Nephron (organoid): ENCODE measurements at regions not wholly inside any gene's neighbourhood (a gene's known extent, or its start where the extent isn't known, plus 50 kb on each side); places are given as distances from the start of the nearest gene placed in this dataset.

Experiments
- H3K27ac Mint-ChIP-seq, 3 experiments: 2 replicates each; pipeline ENCODE4 v1.8.0; 2020; ENCODE audit warnings: mixed read lengths in 3 of 3, mild to moderate bottlenecking in 2 of 3, moderate library complexity in 1 of 3
- H3K27me3 Mint-ChIP-seq: 2 replicates; pipeline ENCODE4 v1.8.0; 2021; ENCODE audit warnings: low read depth, mild to moderate bottlenecking, moderate library complexity, mixed read lengths
- H3K36me3 Mint-ChIP-seq: 2 replicates; pipeline ENCODE4 v1.8.0; 2020; ENCODE audit warnings: low read depth, mixed read lengths
- H3K4me1 Mint-ChIP-seq: 2 replicates; pipeline ENCODE4 v1.8.0; 2020; ENCODE audit warnings: mixed read lengths
- H3K4me3 Mint-ChIP-seq, 3 experiments: 2 replicates each; pipeline ENCODE4 v1.8.0; 2020; ENCODE audit warnings: mild to moderate bottlenecking in 3 of 3, mixed read lengths in 3 of 3, moderate library complexity in 2 of 3
- H3K9me3 Mint-ChIP-seq: 2 replicates; pipeline ENCODE4 v1.8.0; 2020; ENCODE audit warnings: mixed read lengths
- CTCF ChIP-seq, 3 experiments: fragments of 200-600 bp; sonication (generic); IDR thresholded peaks; one replicate each; pipeline ENCODE4 v1.5.0; 2021; ENCODE audit warnings: antibody characterized with exemption in 3 of 3; ENCODE audit not compliant: unreplicated experiment in 3 of 3

- Mint-ChIP-seq H3K27ac (no peak overlapping the region), H3K4me1 (peaks cover 45% of the 10 kb centered on the region), H3K36me3 (no peaks in the 10 kb centered on the region), H3K27me3 (peaks cover 18% of the 10 kb centered on the region), H3K9me3 (no peaks in the 10 kb centered on the region), H3K4me3 (no peak overlapping the region)
- no peak for TF ChIP-seq CTCF (IDR thresholded peaks at IDR 0.05; ENCODE audit: unreplicated experiment in 3 of 3)
Observed at GRCh38 chr22:44405661-44406060, 92.4 kb downstream of the RTL6 start.

- no peaks in the 10 kb centered on the region for H3K9me3 Mint-ChIP-seq
- TF ChIP-seq CTCF (IDR thresholded peaks at IDR 0.05; ENCODE audit: unreplicated experiment in 3 of 3): no peak
- H3K36me3 Mint-ChIP-seq: no peaks in the 10 kb centered on the region
- H3K27me3 Mint-ChIP-seq: peaks cover 11% of the 10 kb centered on the region
- no peak overlapping the region for H3K4me3 Mint-ChIP-seq
- H3K4me1 Mint-ChIP-seq: peaks cover 41% of the 10 kb centered on the region
- no peak overlapping the region for H3K27ac Mint-ChIP-seq
Observed at GRCh38 chr22:44404341-44405020, 91.7 kb upstream of the SHISAL1 start.

- Mint-ChIP-seq H3K36me3 (no peaks in the 10 kb centered on the region), H3K27ac (no peak overlapping the region), H3K4me3 (no peak overlapping the region), H3K27me3 (peaks cover 10% of the 10 kb centered on the region), H3K9me3 (no peaks in the 10 kb centered on the region), H3K4me1 (peaks cover 42% of the 10 kb centered on the region)
- no peak for TF ChIP-seq CTCF (IDR thresholded peaks at IDR 0.05; ENCODE audit: unreplicated experiment in 3 of 3)
Observed at GRCh38 chr22:44403602-44404329, 91.0 kb upstream of the SHISAL1 start.

- no peaks in the 10 kb centered on the region for H3K9me3 Mint-ChIP-seq
- no peaks in the 10 kb centered on the region for H3K36me3 Mint-ChIP-seq
- no peak overlapping the region for H3K27ac Mint-ChIP-seq
- TF ChIP-seq CTCF (IDR thresholded peaks at IDR 0.05; ENCODE audit: unreplicated experiment in 3 of 3): no peak
- peaks cover 10% of the 10 kb centered on the region for H3K27me3 Mint-ChIP-seq
- peaks cover 36% of the 10 kb centered on the region for H3K4me1 Mint-ChIP-seq
- no peak overlapping the region for H3K4me3 Mint-ChIP-seq
Observed at GRCh38 chr22:44403166-44403565, 90.4 kb upstream of the SHISAL1 start.

- Mint-ChIP-seq H3K27ac (no peak overlapping the region), H3K4me3 (no peak overlapping the region), H3K36me3 (no peaks in the 10 kb centered on the region), H3K4me1 (peaks cover 33% of the 10 kb centered on the region), H3K27me3 (peaks cover 10% of the 10 kb centered on the region), H3K9me3 (no peaks in the 10 kb centered on the region)
- no peak for TF ChIP-seq CTCF (IDR thresholded peaks at IDR 0.05; ENCODE audit: unreplicated experiment in 3 of 3)
Observed at GRCh38 chr22:44402196-44403111, 89.7 kb upstream of the SHISAL1 start.
